CD14-positive monocyte (primary cell): ENCODE measurements at regions not wholly inside any gene's neighbourhood (a gene's known extent, or its start where the extent isn't known, plus 50 kb on each side); places are given as distances from the start of the nearest gene placed in this dataset.

Experiments
- DNase-seq, 3 donors: peaks; one replicate each; pipeline ENCODE4 v3.0.0-alpha.2; 2011 to 2022
- H2AFZ ChIP-seq: 2 replicates; pipeline ENCODE4 v1.6.0; 2012; ENCODE audit warnings: mild to moderate bottlenecking, low read depth, low read length, inconsistent platforms; ENCODE audit not compliant: insufficient read depth, poor library complexity, severe bottlenecking
- H3K27ac ChIP-seq, 2 donors: 1 replicate in 1 of 2; 2 replicates in 1 of 2; pipeline ENCODE4 v1.5.1; 2012 to 2013; ENCODE audit warnings: low read length in 2 of 2, control low read depth in 1 of 2, inconsistent platforms in 1 of 2, low read depth in 1 of 2, mild to moderate bottlenecking in 1 of 2
- H3K27me3 ChIP-seq, 2 donors: one replicate each; pipeline versions ENCODE4 v1.6.0 to v1.6.1; 2011 to 2013; ENCODE audit warnings: low read length in 2 of 2; ENCODE audit not compliant: control insufficient read depth in 2 of 2, insufficient read depth in 2 of 2
- H3K36me3 ChIP-seq, 2 donors: replicated peaks in 1 of 2; 1 replicate in 1 of 2; 2 replicates in 1 of 2; pipeline versions ENCODE4 v1.5.1 to v1.6.1; 2012 to 2013; ENCODE audit warnings: low read length in 2 of 2, control low read depth in 1 of 2, inconsistent platforms in 1 of 2, mild to moderate bottlenecking in 1 of 2; ENCODE audit not compliant: insufficient read depth in 2 of 2, control insufficient read depth in 1 of 2
- H3K4me1 ChIP-seq, 2 donors: 1 replicate in 1 of 2; 2 replicates in 1 of 2; pipeline versions ENCODE4 v1.5.1 to v1.6.1; 2012 to 2013; ENCODE audit warnings: low read length in 2 of 2, control low read depth in 1 of 2, inconsistent platforms in 1 of 2, mild to moderate bottlenecking in 1 of 2, moderate library complexity in 1 of 2; ENCODE audit not compliant: insufficient read depth in 2 of 2, control insufficient read depth in 1 of 2
- H3K4me2 ChIP-seq: replicated peaks from 2 replicates; pipeline ENCODE3; 2012; ENCODE audit warnings: low read length, moderate library complexity, mild to moderate bottlenecking; ENCODE audit not compliant: poor library complexity, severe bottlenecking; ENCODE audit errors: extremely low read depth
- H3K4me3 ChIP-seq, 3 experiments: fragments of 200-600 bp in 1 of 3; sonication (generic) in 1 of 3; replicated peaks in 1 of 3; 1 replicate in 2 of 3; 2 replicates in 1 of 3; pipeline ENCODE4 v1.5.1; 2011 to 2013; ENCODE audit warnings: low read length in 3 of 3, mild to moderate bottlenecking in 3 of 3, control low read depth in 2 of 3, low read depth in 2 of 3, inconsistent platforms in 1 of 3, moderate library complexity in 1 of 3
- H3K79me2 ChIP-seq: 2 replicates; pipeline ENCODE4 v1.6.0; 2012; ENCODE audit warnings: mild to moderate bottlenecking, control low read depth, inconsistent platforms, low read length, moderate library complexity; ENCODE audit not compliant: insufficient read depth
- H3K9ac ChIP-seq: 2 replicates; pipeline ENCODE4 v1.6.0; 2017; ENCODE audit warnings: low read length, mild to moderate bottlenecking; ENCODE audit not compliant: insufficient read depth, poor library complexity, severe bottlenecking
- H3K9me3 ChIP-seq, 2 donors: replicated peaks in 1 of 2; 1 replicate in 1 of 2; 2 replicates in 1 of 2; pipeline versions ENCODE4 v1.5.1 to v1.6.1; 2012 to 2013; ENCODE audit warnings: low read length in 2 of 2, control low read depth in 1 of 2; ENCODE audit not compliant: control insufficient read depth in 1 of 2, insufficient read depth in 1 of 2
- H4K20me1 ChIP-seq: 2 replicates; pipeline ENCODE4 v1.6.0; 2012; ENCODE audit warnings: mild to moderate bottlenecking, low read length, control low read depth, moderate library complexity; ENCODE audit not compliant: insufficient read depth
- H3K27ac Mint-ChIP-seq, 7 donors: one replicate each; pipeline ENCODE4 v1.8.0; 2020; ENCODE audit warnings: mild to moderate bottlenecking in 7 of 7, mixed read lengths in 7 of 7, moderate library complexity in 6 of 7, inconsistent platforms in 2 of 7
- H3K27me3 Mint-ChIP-seq, 3 donors: one replicate each; pipeline ENCODE4 v1.8.0; 2021 to 2022; ENCODE audit warnings: low read depth in 3 of 3, mild to moderate bottlenecking in 3 of 3, mixed read lengths in 3 of 3, moderate library complexity in 3 of 3, inconsistent platforms in 1 of 3
- H3K36me3 Mint-ChIP-seq, 2 donors: one replicate each; pipeline ENCODE4 v1.8.0; 2020; ENCODE audit warnings: mixed read lengths in 2 of 2, inconsistent platforms in 1 of 2, mild to moderate bottlenecking in 1 of 2
- H3K4me1 Mint-ChIP-seq: one replicate; pipeline ENCODE4 v1.8.0; 2020; ENCODE audit warnings: mild to moderate bottlenecking, mixed read lengths
- H3K4me3 Mint-ChIP-seq, 2 donors: one replicate each; pipeline ENCODE4 v1.8.0; 2020; ENCODE audit warnings: mild to moderate bottlenecking in 2 of 2, mixed read lengths in 2 of 2, moderate library complexity in 1 of 2
- H3K9me3 Mint-ChIP-seq, 7 donors: one replicate each; pipeline ENCODE4 v1.8.0; 2020 to 2022; ENCODE audit warnings: mixed read lengths in 7 of 7, mild to moderate bottlenecking in 6 of 7, moderate library complexity in 6 of 7, inconsistent platforms in 2 of 7
- WGBS: methylation state at CpG from one replicate; pipeline ENCODE4 v1.1.5; 2013; ENCODE audit warnings: missing lambda C conversion rate; ENCODE audit not compliant: insufficient coverage; 5-methylcytosine and 5-hydroxymethylcytosine counted together
- intact Hi-C, 2 donors: fragments of 100-400 bp; cut with micrococcal nuclease; formaldehyde crosslinking; loops; one replicate each; pipeline versions ENCODE4 v1.15.0 to v1.15.1; 2023
- TF ChIP-seq, protein P1 (sequence below): fragments of 200-600 bp; IDR thresholded peaks from one replicate; pipeline ENCODE4 v1.8.0; 2022; ENCODE audit warnings: antibody characterized with exemption, mild to moderate bottlenecking

DNA sequence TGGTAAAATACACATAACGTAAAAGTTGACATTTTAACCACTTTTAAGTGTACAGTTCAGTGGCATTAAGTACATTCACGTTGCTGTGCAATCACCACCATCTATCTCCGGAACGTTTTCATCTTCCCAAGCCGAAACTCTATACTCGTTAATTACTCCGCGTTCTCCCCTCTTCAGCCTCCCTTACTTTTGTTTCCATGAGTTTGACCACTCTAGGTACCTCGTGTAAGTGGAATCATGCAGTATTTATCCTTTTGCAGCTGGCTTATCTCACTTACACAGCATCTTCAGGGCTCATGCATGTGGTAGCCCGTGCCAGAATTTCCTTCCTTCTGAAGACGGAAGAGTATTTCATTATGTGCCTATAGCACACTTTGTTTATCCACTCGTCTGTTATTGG is 225.2 kb downstream of the SLC4A3 start:
- no peak overlapping the region for H3K4me3 ChIP-seq
- Mint-ChIP-seq H3K4me1 (no peaks in the 10 kb centered on the region), H3K27me3 (peaks cover 3 to 4% (median 4%) of the 10 kb centered on the region in 3 donors), H3K9me3 (peaks cover 0 to 12% (median 6%) of the 10 kb centered on the region in 7 donors), H3K36me3 (no peaks in the 10 kb centered on the region), H3K4me3 (no peak overlapping the region), H3K27ac (no peak overlapping the region)
- H3K9ac ChIP-seq: no peak overlapping the region
- H3K36me3 ChIP-seq: no peaks in the 10 kb centered on the region
- no peaks in the 10 kb centered on the region for H3K4me1 ChIP-seq
- no peaks in the 10 kb centered on the region for H3K79me2 ChIP-seq
- intact Hi-C loops: no loop called here
- no peaks in the 10 kb centered on the region for H3K27me3 ChIP-seq
- no peak overlapping the region for H2AFZ ChIP-seq
- H3K27ac ChIP-seq: no peak overlapping the region
- H3K9me3 ChIP-seq: no peaks in the 10 kb centered on the region
- H4K20me1 ChIP-seq: no peaks in the 10 kb centered on the region
- TF ChIP-seq, protein P1, sequence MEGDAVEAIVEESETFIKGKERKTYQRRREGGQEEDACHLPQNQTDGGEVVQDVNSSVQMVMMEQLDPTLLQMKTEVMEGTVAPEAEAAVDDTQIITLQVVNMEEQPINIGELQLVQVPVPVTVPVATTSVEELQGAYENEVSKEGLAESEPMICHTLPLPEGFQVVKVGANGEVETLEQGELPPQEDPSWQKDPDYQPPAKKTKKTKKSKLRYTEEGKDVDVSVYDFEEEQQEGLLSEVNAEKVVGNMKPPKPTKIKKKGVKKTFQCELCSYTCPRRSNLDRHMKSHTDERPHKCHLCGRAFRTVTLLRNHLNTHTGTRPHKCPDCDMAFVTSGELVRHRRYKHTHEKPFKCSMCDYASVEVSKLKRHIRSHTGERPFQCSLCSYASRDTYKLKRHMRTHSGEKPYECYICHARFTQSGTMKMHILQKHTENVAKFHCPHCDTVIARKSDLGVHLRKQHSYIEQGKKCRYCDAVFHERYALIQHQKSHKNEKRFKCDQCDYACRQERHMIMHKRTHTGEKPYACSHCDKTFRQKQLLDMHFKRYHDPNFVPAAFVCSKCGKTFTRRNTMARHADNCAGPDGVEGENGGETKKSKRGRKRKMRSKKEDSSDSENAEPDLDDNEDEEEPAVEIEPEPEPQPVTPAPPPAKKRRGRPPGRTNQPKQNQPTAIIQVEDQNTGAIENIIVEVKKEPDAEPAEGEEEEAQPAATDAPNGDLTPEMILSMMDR: no peak
- DNase-seq: no peak
- WGBS: 65% methylated on average over 10 of the region's 12 CpGs
- H3K4me2 ChIP-seq: no peak overlapping the region

GRCh38 chr2:219856602-219857001 is 229.2 kb downstream of the SLC4A3 start:
- Mint-ChIP-seq H3K27me3 (peaks cover 1 to 5% (median 4%) of the 10 kb centered on the region in 3 donors), H3K4me1 (no peaks in the 10 kb centered on the region), H3K27ac (no peak overlapping the region), H3K4me3 (no peak overlapping the region), H3K36me3 (no peaks in the 10 kb centered on the region), H3K9me3 (peaks cover 0 to 10% (median 5%) of the 10 kb centered on the region in 7 donors)
- intact Hi-C loops: no loop called here
- Histone ChIP-seq H3K27ac (no peak overlapping the region), H3K9me3 (no peaks in the 10 kb centered on the region), H3K79me2 (no peaks in the 10 kb centered on the region), H3K27me3 (no peaks in the 10 kb centered on the region), H3K4me2 (no peak overlapping the region), H3K36me3 (no peaks in the 10 kb centered on the region), H3K4me3 (no peak overlapping the region), H4K20me1 (no peaks in the 10 kb centered on the region), H3K9ac (no peak overlapping the region), H3K4me1 (no peaks in the 10 kb centered on the region), H2AFZ (no peak overlapping the region)
- TF ChIP-seq, protein P1: no peak
- whole genome bisulfite sequencing: 84% methylated on average over 3 of the region's 3 CpGs
- no peak for DNase-seq
